GM10248 (cell line): ENCODE measurements at regions not wholly inside any gene's neighbourhood (a gene's known extent, or its start where the extent isn't known, plus 50 kb on each side); places are given as distances from the start of the nearest gene placed in this dataset.
A peak's percentile ranks its signal among the peaks of the same experiment; 100 is the strongest.

Experiments
- CTCF ChIA-PET: fragments of 300-600 bp; sonication (Branson Sonifier 250); formaldehyde crosslinking; extraction: SDS; loops from one replicate; lab custom pipeline; 2021; ENCODE audit warnings: antibody characterized with exemption; lab: Yijun Ruan, JAX
- POLR2A ChIA-PET: fragments of 350-650 bp; sonication (Branson Sonifier 250); formaldehyde crosslinking; extraction: SDS; loops from one replicate; lab custom pipeline; 2020; ENCODE audit warnings: antibody characterized with exemption; lab: Yijun Ruan, JAX
- DNase-seq: peaks from one replicate; pipeline ENCODE4 v3.0.0; 2012; ENCODE audit errors: extremely low spot score
- TF ChIP-seq, protein P1 (sequence below): IDR thresholded peaks from 2 replicates; pipeline ENCODE4 v1.5.1; 2012; ENCODE audit warnings: mild to moderate bottlenecking, low read depth; ENCODE audit errors: extremely low read depth, missing control alignments, control extremely low read depth

DNA sequence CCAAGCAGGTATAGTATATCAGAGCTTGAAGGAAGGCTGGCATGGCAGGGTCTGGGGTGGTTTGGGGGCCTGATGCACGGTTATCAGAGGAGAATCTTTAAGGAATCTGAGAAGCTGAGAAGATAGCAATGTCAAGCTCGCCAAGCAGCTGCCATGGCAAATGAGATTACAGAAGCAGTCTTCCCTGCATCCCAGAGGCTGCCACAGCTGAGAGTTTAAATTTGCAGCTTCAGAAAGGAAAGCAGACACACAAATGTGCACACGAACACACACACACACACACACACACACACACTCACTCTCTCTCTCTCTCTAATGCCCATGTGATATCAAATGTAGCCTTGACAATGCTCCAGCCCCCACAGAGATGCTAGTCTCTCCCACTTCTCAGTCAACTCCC, 79.0 kb upstream of the TNC start:
- ChIA-PET CTCF (interaction anchor here (1.1 kb wide), 2 partner anchors 82 to 198 kb away, joined by 3 read pairs; no protein-coding TSS in a partner anchor), POLR2A (no interaction called here)
- TF ChIP-seq, protein P1, sequence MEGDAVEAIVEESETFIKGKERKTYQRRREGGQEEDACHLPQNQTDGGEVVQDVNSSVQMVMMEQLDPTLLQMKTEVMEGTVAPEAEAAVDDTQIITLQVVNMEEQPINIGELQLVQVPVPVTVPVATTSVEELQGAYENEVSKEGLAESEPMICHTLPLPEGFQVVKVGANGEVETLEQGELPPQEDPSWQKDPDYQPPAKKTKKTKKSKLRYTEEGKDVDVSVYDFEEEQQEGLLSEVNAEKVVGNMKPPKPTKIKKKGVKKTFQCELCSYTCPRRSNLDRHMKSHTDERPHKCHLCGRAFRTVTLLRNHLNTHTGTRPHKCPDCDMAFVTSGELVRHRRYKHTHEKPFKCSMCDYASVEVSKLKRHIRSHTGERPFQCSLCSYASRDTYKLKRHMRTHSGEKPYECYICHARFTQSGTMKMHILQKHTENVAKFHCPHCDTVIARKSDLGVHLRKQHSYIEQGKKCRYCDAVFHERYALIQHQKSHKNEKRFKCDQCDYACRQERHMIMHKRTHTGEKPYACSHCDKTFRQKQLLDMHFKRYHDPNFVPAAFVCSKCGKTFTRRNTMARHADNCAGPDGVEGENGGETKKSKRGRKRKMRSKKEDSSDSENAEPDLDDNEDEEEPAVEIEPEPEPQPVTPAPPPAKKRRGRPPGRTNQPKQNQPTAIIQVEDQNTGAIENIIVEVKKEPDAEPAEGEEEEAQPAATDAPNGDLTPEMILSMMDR = no peak
- no peak for DNase-seq

DNA sequence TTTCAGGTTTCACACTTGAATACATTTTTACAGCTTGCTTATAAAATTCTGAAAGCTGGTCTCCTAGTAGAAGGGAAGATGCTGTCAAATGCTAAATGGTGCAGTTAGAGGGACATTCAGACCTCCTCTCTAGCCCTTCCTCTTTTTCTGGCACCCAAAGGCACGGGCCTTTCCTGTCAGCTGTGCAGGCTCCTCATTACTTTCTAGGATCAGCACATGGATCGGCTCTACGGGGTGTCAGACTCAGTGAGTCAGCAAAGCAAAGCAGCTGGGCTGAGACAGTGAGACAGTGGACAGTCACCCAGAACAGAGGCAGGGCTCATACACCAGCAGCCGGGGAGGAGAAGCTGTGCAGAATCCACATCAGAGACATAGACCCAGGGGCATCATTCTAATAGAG, 80.0 kb upstream of the TNC start:
- no peak for DNase-seq
- TF ChIP-seq, protein P1 = no peak
- CTCF ChIA-PET = interaction anchor here (1.4 kb wide), 1 partner anchor 12 kb away, joined by 7 read pairs; no protein-coding TSS in a partner anchor
- POLR2A ChIA-PET = interaction anchor here (0.7 kb wide), 1 partner anchor 12 kb away, joined by 3 read pairs; no protein-coding TSS in a partner anchor

DNA sequence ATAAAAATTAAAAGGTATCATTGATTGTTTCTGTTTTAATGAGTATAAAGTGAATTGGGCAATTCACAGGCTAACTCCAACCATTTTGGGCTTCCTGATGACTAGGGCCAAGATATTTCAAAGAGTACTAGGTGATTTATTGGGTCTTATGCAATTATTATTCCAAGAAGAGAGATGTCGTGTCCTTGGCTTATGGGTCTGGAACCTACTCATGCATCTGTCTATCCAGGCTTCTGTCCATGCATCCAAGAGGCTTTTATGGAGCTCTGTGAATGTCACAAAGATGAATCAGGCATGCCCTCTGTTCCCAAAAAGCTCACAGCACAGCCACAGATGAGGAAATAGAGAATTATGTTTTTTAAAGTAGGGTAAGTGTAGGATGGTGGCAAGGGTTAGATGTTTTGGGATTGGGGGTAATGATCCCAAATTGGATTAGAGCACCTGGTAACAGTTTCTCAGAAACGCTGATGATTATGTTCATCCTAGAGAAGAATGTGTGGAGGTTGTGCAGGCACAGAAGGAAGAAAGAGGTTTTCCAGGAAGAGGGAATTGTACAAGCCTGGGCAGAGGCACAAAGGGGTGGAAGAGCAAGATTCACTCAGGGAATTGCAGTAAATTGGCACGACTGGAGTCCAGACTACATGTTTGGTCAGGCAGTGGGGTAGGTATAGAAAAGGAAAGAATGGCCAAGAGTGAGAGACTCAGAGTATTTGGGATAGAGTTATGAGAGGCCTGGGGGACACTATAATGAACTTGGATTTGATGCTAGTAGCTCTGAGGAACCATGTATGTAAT, 83.0 kb upstream of the TNC start:
- no peak for DNase-seq
- CTCF ChIA-PET = interaction anchor here (1.1 to 3.0 kb wide), 3 partner anchors 8 to 11 kb away, joined by 4 to 7 read pairs (median 4); no protein-coding TSS in a partner anchor
- POLR2A ChIA-PET = no interaction called here
- TF ChIP-seq, protein P1 = no peak

DNA sequence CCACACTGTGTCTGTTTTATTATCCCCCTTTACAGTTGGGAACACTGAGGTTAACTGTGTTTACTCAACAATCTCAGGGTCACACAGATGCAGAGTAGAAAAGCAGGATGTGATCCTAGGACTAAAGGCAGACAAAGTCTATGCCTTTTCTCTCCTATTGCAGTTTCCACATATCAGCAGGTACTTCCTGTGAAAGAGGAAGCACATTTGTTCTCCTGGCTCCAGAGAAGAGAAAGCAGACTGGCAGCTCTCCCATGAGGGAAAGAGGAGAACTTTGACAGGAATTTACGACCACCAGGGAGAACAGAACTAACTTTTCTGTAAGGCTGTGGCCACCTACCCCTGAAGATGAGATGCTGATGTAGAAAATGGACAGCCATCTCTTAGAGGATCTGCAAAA, 84.2 kb upstream of the TNC start:
- no peak for DNase-seq
- ChIA-PET POLR2A (no interaction called here), CTCF (interaction anchor here (0.6 to 3.0 kb wide), 3 partner anchors 9 to 321 kb away, joined by 3 to 7 read pairs (median 4); no protein-coding TSS in a partner anchor)
- TF ChIP-seq, protein P1 = no peak

DNA sequence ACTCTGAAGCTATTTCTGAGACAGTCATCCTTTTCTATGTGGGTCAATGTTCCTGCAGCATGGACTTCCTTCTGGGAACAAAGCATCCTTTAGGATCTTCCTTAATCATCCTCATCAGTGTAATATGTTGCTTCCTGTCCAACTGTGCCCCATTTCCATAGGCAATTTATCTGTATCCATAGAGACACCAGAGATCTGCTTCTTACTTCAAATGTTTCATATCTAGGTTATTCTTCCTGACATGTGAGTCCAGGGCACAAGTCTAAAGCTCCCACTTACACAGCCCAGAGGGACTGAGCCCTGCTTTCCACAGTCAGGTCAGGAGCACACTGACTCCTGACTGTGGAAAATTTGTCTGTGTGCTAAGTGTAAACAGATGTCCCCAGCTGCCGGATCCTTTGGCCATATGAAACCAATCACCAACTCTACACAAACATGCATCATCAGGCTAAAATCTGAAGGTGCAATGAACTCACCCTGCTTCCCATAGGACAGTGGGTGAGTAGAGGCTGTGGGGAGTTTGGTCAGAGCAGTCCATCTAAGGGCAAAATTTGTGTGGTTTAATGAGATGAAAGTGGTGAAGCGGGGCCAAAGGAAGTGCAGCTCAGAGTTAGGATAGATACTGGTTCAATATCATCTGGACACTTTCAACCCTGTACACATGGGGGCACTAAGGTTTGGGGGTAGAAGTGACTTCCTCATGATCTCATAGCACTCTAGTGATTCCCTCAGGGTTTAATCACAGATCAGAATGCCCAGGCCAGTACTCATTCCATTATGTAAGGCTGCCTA, 85.2 kb upstream of the TNC start:
- DNase-seq = no peak
- ChIA-PET POLR2A (no interaction called here), CTCF (interaction anchor here (3.0 kb wide), 1 partner anchor 11 kb away, joined by 7 read pairs; no protein-coding TSS in a partner anchor)
- TF ChIP-seq, protein P1 = no peak

DNA sequence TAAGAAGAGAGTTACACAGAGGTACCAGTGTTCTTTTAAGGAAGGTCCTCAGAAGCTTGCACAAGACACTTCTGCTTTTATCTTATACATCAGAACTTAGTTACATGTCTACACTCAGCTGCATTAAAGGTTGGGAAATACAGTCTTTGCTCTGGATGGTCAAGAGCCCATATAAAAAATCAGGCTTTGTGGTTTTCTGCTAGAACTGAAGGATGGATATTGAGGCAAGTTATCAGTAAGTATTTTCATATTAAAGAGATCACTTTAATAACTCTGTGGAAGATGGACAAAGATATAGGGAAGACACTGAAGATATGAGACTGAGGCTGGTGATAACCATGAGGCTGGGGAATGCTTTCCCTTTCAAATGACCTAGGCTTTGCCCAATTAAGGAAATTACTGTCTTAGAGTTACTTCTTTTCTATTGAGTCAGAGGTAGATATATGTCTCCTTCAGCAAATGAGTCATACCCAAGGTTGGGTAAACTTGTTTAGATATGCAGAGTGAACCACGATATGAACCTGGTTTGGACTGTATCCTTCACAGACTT, 87.0 kb upstream of the TNC start:
- ChIA-PET POLR2A (no interaction called here), CTCF (interaction anchor here (1.2 to 2.5 kb wide), 3 partner anchors 9 to 41 kb away, joined by 3 to 7 read pairs (median 5); no protein-coding TSS in a partner anchor)
- TF ChIP-seq, protein P1 = no peak
- DNase-seq = peak; percentile 20
